ENCODE measurements at regions not wholly inside any gene's neighbourhood (a gene's known extent, or its start where the extent isn't known, plus 50 kb on each side); places are given as distances from the start of the nearest gene placed in this dataset.

- TF ChIP-seq IRF2 (CRISPR knock-in tag; IDR thresholded peaks at IDR 0.05; ENCODE audit: borderline replicate concordance, low read depth) (no peak), KAT7 (CRISPR knock-in tag; IDR thresholded peaks at IDR 0.05; ENCODE audit: borderline replicate concordance) (no peak), SP1 (CRISPR knock-in tag; conservative IDR thresholded peaks at IDR 0.05) (no peak), CTCF (IDR thresholded peaks at IDR 0.05) (no peak)
These were observed 871.2 kb upstream of the NR2F2 start for GRCh38 chr15:95459273-95459672.
